HG02759 (cell line): ENCODE measurements at regions not wholly inside any gene's neighbourhood (a gene's known extent, or its start where the extent isn't known, plus 50 kb on each side); places are given as distances from the start of the nearest gene placed in this dataset.
"Not testable (repeated sequence)": the region's sequence is repeated elsewhere in the genome, so short reads cannot be mapped to it uniquely, and the experiment has no call there.

ENCODE experiments used
- ATAC-seq: cut with Tn5 transposase; IDR thresholded peaks from one replicate; pipeline ENCODE4 v1.9.1; 2021; ENCODE audit warnings: mild to moderate bottlenecking, moderate library complexity; ENCODE audit not compliant: unreplicated experiment

- no peak for ATAC-seq
Observed at GRCh38 chr1:185441605-185442004, 124.6 kb upstream of the IVNS1ABP start.

GRCh38 chr1:185440877-185441276 lies 123.8 kb upstream of the IVNS1ABP start:
- ATAC-seq, result no peak

DNA sequence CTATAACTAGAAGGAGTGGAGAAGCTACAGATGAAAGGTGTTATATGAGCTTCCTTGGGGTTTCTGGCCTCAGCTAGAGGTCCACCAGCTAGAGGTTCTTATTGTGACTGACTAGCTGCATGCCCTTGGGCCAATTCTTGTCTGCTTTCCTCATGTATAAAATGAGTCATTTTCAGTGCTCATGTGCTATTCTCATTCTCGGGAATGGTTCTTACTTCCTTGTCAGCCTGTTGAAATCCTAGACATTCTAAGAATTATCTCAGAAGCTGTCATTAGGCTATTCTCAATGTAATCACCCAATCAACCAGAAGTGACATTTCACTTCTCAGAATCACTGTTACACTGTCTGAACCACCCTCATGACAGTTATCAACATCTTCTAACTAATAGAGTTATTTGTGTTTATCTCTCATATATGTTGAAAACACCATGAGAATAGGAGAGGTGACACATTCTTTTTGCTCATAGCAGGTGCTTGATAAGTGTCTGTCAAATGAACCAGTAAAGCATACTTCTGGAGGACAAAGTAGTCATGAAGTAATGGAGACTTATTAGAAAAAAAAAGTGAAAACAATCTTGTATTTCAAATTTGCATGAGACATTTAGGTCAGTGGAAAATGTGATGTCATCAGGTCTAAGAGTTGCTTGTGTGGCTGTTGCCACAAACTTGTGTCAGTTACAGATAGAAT lies 122.8 kb upstream of the IVNS1ABP start:
- ATAC-seq, result peak; percentile 50

- ATAC-seq, result peak; percentile 6
Observed at GRCh38 chr1:185438936-185439335, 121.9 kb upstream of the IVNS1ABP start.

GRCh38 chr1:185435696-185436379 lies 118.8 kb upstream of the IVNS1ABP start:
- ATAC-seq, result no peak

GRCh38 chr1:185434721-185435120 lies 117.7 kb upstream of the IVNS1ABP start:
- ATAC-seq, result no peak

DNA sequence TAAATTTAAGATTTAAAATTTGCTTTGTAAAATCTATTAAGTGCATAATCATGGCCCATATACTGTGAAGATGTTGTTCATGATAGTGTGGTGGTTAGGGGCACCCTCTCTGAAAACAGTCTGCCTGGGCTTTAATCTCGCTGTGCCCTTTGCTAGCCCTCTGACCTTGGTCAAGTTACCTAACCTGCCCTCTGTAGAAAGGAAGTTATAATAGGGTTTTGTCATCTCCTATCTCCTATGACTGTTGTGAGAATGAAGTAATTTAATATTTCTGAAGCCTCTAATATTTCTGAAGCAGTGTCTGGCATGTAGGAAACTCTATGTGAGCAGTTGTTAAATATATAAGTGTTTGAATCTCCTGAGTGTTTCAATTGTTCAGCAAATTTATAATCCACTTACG lies 116.6 kb upstream of the IVNS1ABP start:
- no peak for ATAC-seq

DNA sequence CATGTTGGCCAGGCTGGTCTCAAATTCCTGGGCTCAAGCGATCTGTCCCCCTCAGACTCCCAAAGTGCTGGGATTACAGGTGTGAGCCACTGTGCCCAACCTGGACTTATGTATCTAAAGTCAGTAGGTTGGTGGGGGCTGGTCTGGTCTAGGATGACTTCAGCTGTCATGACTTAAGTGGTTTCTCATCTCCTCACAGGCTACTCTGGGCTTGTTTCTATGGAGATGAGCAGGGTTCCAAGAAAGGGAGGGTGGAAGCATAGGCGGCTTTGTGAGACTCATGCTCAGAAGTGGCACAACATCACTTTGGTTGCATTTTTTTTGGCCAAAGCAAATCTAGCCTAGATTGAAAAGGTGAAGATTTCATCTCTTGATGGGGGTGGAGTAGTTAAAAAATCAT lies 115.9 kb upstream of the IVNS1ABP start:
- ATAC-seq, result no peak

DNA sequence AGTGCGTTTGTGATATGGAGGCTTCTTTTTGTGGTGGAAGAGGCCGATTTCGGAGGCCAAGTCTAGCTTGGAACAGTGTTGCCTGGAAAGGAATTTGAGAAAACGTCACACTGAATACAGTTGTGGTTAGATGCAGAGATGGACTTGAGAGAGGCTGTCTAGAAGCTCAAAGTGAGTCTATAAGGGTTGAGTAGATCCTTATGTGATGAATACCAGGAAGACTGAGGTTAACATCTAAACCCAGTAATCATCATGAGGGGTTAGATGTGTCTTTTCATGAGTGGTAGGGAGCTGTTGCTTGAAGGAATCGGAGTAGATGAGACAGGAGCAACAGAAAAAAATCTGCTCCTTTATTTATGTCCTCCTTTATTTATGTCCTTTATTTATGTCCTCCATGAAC lies 114.6 kb upstream of the IVNS1ABP start:
- no peak for ATAC-seq

DNA sequence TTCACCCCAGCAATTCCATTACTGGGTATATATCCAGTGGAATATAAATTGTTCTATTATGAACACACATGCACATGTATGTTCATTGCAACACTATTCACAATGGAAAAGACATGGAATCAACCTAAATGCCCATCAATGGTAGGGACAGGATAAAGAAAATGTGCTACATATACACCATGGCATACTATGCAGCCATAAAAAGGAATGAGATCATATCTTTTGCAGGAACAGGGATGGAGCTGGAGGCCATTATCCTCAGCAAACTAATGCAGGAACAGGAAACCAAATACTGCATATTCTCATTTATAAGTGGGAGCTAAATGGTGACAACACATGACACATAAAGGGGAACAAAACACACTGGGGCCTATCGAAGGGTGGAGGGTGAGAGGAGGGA lies 112.6 kb upstream of the IVNS1ABP start:
- ATAC-seq, result not testable (repeated sequence)

DNA sequence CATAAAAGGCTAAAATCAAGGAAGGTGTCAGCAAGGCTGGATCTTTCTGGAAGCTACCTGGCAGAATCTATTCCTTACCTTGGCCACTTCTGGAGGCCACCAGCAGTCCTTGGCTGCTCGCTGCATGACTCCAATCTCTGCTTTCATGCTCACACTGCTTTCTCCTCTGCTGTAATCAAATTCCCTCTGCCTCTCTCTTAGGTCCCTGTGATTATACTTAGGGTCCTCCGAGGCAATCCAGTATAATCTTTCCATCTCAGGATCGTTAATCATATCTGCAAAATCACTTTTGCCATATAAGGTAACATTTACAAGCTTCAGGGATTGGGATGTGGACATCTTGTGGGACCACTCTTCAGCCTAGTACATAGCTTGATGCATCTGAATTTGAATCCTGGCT lies 110.7 kb upstream of the IVNS1ABP start:
- ATAC-seq, result no peak

- no peak for ATAC-seq
Observed at GRCh38 chr1:185427264-185427663, 110.2 kb upstream of the IVNS1ABP start.

DNA sequence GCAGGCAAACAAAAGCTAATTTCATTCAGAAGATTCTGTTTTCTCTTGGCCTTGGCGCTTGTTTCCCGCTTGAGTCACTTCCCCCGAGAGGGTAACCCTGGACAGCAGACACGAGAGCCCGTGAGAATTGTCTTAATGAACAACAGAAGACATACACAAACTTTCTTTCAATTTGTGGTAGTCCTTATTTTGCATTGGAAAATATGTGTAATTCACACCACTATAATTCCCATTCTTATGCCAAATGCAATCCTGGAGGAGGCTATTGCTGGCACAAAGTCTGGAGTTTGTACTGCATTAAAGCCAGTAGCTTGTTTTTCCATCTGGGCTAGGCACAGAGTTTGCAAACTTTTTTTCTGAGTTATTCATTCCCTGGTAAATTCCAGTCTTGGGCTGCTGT lies 109.8 kb upstream of the IVNS1ABP start:
- ATAC-seq, result no peak

DNA sequence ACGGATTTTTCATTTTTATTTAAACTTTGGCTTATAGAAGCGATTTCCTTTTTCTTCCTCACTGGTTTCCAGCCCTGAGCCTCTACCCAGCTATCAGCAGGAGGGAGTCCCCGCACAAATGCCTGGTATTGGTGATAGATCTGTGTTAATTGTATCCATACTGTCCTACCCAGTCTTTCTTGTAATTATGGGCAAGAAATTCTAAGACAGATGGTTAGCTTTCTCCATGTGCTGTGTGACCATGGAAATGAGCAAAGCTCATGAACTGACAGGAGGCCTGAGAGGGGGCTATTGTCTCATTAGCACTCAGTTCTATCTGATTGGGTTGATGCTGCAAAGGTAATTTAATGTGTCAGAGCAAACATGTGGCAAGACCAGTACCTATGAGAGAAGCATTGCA lies 108.1 kb upstream of the IVNS1ABP start:
- no peak for ATAC-seq

DNA sequence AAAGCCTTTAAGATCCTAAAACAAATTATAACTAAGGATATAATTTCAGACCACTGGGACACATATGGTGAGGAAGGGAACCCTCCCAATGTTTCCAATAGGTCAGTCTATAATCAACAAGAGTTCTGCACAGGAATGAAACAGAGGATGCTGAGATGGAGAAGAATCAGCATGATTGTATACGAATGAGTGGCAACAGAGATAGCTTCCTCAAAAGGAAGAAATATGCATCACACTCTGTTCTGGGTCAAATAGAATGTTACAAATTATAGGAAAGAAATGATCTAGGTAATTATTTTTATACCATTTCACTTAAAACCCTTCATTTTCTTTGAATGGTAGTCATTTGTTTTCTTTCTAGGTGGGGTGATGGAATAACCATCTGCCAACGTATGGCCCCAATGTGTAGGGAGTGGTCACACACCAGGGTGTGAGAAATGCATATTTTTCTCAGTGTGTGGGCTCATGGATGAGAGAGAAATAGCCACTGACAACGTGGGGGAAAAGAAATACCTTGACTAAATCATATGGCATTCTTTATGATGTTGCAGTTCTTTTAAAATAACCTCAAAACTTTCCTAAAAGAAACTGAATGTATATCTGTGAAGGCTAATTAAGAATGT lies 104.6 kb upstream of the IVNS1ABP start:
- ATAC-seq, result no peak

DNA sequence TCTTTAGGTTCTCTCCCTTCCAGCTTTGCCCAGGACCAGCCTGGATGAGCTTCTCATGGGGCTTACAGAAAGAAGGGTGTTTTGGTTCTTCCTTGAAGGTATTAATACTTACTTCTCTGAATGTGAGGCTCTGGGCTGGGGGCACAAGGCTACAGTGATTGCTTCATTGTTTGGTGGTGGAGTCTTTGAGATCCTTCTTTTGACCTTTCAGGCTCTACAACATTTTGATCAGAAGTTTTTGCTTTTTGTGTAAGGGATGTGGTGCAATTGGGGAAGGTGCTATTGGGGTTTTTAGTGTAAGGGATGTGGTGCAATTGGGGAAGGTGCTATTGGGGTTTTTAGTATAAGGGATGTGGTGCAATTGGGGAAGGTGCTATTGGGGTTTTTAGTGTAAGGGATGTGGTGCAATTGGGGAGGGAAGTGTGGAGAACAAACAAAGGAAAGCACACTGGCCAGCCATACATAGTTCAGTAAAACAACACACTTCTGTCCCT lies 103.6 kb upstream of the IVNS1ABP start:
- ATAC-seq, result no peak

GRCh38 chr1:185419718-185420117 lies 102.7 kb upstream of the IVNS1ABP start:
- ATAC-seq, result no peak

GRCh38 chr1:185418472-185418871 lies 101.4 kb upstream of the IVNS1ABP start:
- ATAC-seq, result no peak

- ATAC-seq, result peak; percentile 53
Observed at GRCh38 chr1:185412385-185413087, 95.5 kb upstream of the IVNS1ABP start.

DNA sequence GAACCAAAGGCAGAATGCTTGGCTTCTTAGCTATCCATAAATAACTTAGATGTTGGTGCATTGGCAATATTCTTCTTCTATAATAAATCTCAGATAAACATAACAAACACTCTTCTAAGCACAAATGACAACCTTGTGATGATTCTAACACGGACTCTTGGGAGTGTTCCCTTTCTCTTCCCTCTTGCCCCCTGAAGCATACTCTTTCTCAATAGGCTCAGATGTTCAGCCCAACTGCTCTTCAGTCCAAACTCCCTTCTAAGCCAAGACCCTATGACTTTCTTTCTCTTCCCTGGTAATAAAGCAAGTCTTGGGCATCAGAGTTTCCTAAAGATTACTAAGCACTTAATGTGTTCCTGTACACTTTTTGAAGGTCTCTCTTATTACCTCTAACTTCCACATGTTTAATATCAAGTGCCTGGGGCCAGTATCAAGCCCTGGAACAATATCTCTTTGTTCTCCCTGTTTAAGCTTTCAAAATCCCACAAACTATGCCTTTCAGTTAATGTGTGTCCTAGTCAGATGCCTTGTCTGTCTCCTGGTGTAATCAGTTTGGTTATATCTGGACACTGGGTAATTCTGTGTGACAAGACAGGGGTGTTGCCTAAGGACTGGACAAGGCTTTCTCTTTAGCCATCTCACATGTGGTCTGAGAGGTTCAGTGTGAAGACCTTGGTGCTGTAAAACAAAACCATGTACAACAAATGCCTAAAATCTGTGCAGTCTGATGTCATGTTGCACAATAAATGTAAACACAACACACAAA lies 92.9 kb upstream of the IVNS1ABP start:
- ATAC-seq, result no peak

- no peak for ATAC-seq
Observed at GRCh38 chr1:185409345-185409744, 92.3 kb upstream of the IVNS1ABP start.
